B cell (primary cell): ENCODE measurements at regions not wholly inside any gene's neighbourhood (a gene's known extent, or its start where the extent isn't known, plus 50 kb on each side); places are given as distances from the start of the nearest gene placed in this dataset.
"Not testable (repeated sequence)": the region's sequence is repeated elsewhere in the genome, so short reads cannot be mapped to it uniquely, and the experiment has no call there.

ENCODE experiments used
- ATAC-seq: fragments of 200-7000 bp; cut with Tn5 transposase; one replicate; pipeline ENCODE4 v1.10.0; 2021; ENCODE audit warnings: low read depth, mild to moderate bottlenecking, moderate number of reproducible peaks, moderate library complexity
- CTCF ChIA-PET: fragments of 350-600 bp; sonication (Branson Sonifier 250); formaldehyde crosslinking; loops from one replicate; lab custom pipeline; 2021; ENCODE audit warnings: antibody characterized with exemption, inconsistent platforms; lab: Charles Lee
- POLR2A ChIA-PET: fragments of 350-600 bp; sonication (Branson Sonifier 250); formaldehyde crosslinking; loops from one replicate; lab custom pipeline; 2021; ENCODE audit warnings: antibody characterized with exemption; lab: Charles Lee
- DNase-seq: peaks from one replicate; pipeline ENCODE4 v3.0.0; 2013
- H2AFZ ChIP-seq: 2 replicates; pipeline ENCODE4 v1.6.1; 2012; ENCODE audit warnings: mild to moderate bottlenecking, low read depth, low read length; ENCODE audit not compliant: insufficient read depth, poor library complexity, severe bottlenecking
- H3K27ac ChIP-seq, 2 donors: 1 replicate in 1 of 2; 2 replicates in 1 of 2; pipeline ENCODE4 v1.5.1; 2012 to 2013; ENCODE audit warnings: low read length in 2 of 2, mild to moderate bottlenecking in 2 of 2, moderate library complexity in 1 of 2
- H3K27me3 ChIP-seq, 4 experiments: fragments of 200-600 bp in 1 of 4; sonication (generic) in 1 of 4; replicated peaks in 1 of 4; 1 replicate in 2 of 4; 2 replicates in 2 of 4; pipeline versions ENCODE4 v1.6.1 to v1.7.0; 2013 to 2016; ENCODE audit warnings: low read length in 3 of 4, mild to moderate bottlenecking in 2 of 4, mixed read lengths in 1 of 4, moderate library complexity in 1 of 4; ENCODE audit not compliant: insufficient read depth in 4 of 4, control insufficient read depth in 3 of 4; ENCODE audit errors: control extremely low read depth in 1 of 4
- H3K36me3 ChIP-seq, 2 experiments: replicated peaks in 1 of 2; 1 replicate in 1 of 2; 2 replicates in 1 of 2; pipeline versions ENCODE4 v1.6.1 to v1.7.1; 2013; ENCODE audit warnings: low read length in 1 of 2; ENCODE audit not compliant: insufficient read depth in 2 of 2, control insufficient read depth in 1 of 2; ENCODE audit errors: control extremely low read depth in 1 of 2, extremely low read depth in 1 of 2
- H3K4me1 ChIP-seq, 2 donors: fragments of 200-600 bp in 1 of 2; sonication (generic) in 1 of 2; 1 replicate in 1 of 2; 2 replicates in 1 of 2; pipeline versions ENCODE4 v1.5.1 to v1.6.1; 2013 to 2017; ENCODE audit warnings: low read length in 2 of 2; ENCODE audit not compliant: control insufficient read depth in 2 of 2, insufficient read depth in 2 of 2
- H3K4me2 ChIP-seq: replicated peaks from 2 replicates; pipeline ENCODE3; 2012; ENCODE audit warnings: mild to moderate bottlenecking, low read depth, low read length; ENCODE audit not compliant: poor library complexity, severe bottlenecking
- H3K4me3 ChIP-seq, 5 experiments: fragments of 200-600 bp in 1 of 5; sonication (generic) in 1 of 5; 1 replicate in 3 of 5; 2 replicates in 2 of 5; pipeline versions ENCODE4 v1.5.1 to v1.7.0; 2011 to 2016; ENCODE audit warnings: low read length in 4 of 5, mild to moderate bottlenecking in 4 of 5, low read depth in 2 of 5, control low read depth in 1 of 5, moderate library complexity in 1 of 5; ENCODE audit not compliant: insufficient read depth in 1 of 5; ENCODE audit errors: control extremely low read depth in 1 of 5, extremely low read depth in 1 of 5
- H3K79me2 ChIP-seq: fragments of 200-600 bp; sonication (generic); one replicate; pipeline ENCODE4 v1.6.0; 2016; ENCODE audit warnings: low read length; ENCODE audit not compliant: control insufficient read depth, insufficient read depth
- H3K9ac ChIP-seq: fragments of 200-600 bp; sonication (generic); 2 replicates; pipeline ENCODE4 v1.6.1; 2017; ENCODE audit warnings: mild to moderate bottlenecking, low read length, moderate library complexity
- H3K9me3 ChIP-seq, 3 donors: one replicate each; pipeline versions ENCODE4 v1.6.1 to v1.7.1; 2013; ENCODE audit warnings: low read length in 2 of 3; ENCODE audit not compliant: control insufficient read depth in 2 of 3, insufficient read depth in 1 of 3; ENCODE audit errors: control extremely low read depth in 1 of 3
- H4K20me1 ChIP-seq: 2 replicates; pipeline ENCODE4 v1.6.0; 2012; ENCODE audit warnings: mild to moderate bottlenecking, low read length; ENCODE audit not compliant: insufficient read depth, control insufficient read depth, poor library complexity, severe bottlenecking
- H3K27ac Mint-ChIP-seq: one replicate; pipeline ENCODE4 v1.8.0; 2021; ENCODE audit warnings: mixed read lengths
- H3K27me3 Mint-ChIP-seq: one replicate; pipeline ENCODE4 v1.8.0; 2021; ENCODE audit warnings: mixed read lengths
- H3K4me1 Mint-ChIP-seq: one replicate; pipeline ENCODE4 v1.8.0; 2021; ENCODE audit warnings: mixed read lengths
- H3K4me3 Mint-ChIP-seq: one replicate; pipeline ENCODE4 v1.8.0; 2021; ENCODE audit warnings: mixed read lengths
- H3K9me3 Mint-ChIP-seq: one replicate; pipeline ENCODE4 v1.8.0; 2022; ENCODE audit warnings: mixed read lengths; ENCODE audit not compliant: insufficient read depth
- EZH2 ChIP-seq: IDR thresholded peaks from 2 replicates; pipeline ENCODE4 v1.6.1; 2012; ENCODE audit warnings: borderline replicate concordance, low read depth, mild to moderate bottlenecking, moderate library complexity, low read length; ENCODE audit not compliant: insufficient read depth, poor library complexity, severe bottlenecking
- WGBS: methylation state at CpG from one replicate; pipeline ENCODE4 v1.1.5; 2013; ENCODE audit warnings: missing lambda C conversion rate; ENCODE audit not compliant: insufficient coverage; 5-methylcytosine and 5-hydroxymethylcytosine counted together
- intact Hi-C: fragments of 100-400 bp; cut with micrococcal nuclease; formaldehyde crosslinking; loops from one replicate; pipeline ENCODE4 v1.10.0; 2022
- TF ChIP-seq, protein P1 (sequence below): fragments of 200-600 bp; IDR thresholded peaks from one replicate; pipeline ENCODE4 v1.8.0; 2022; ENCODE audit warnings: antibody characterized with exemption, mild to moderate bottlenecking

DNA sequence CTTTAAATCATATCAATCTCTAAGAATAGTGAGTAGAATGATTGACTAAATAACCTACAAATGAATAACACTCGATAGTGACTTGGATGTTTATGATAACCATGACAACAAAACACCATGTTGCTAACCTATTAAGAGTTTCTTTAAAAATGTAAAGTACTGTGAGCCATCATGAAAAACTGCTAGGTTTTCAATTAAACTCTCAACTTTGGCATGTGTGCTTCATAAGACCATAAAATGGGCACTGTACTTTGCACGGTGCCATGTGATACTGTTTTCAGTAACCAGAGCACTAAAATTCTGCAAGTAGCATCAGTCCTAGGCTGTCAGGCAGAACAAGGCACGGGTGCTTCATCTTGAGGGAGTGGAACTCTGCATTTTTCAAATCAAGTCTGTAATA, 96.2 kb upstream of the TRIM77 start:
- H4K20me1 ChIP-seq = no peaks in the 10 kb centered on the region
- Mint-ChIP-seq H3K4me1 (no peaks in the 10 kb centered on the region), H3K4me3 (no peak overlapping the region), H3K27ac (no peak overlapping the region), H3K9me3 (no peaks in the 10 kb centered on the region), H3K27me3 (no peaks in the 10 kb centered on the region)
- ATAC-seq = no peak
- ChIA-PET POLR2A (no interaction called here), CTCF (no interaction called here)
- no peak overlapping the region for H3K4me3 ChIP-seq
- no peaks in the 10 kb centered on the region for H3K9me3 ChIP-seq
- intact Hi-C loops = no loop called here
- no peaks in the 10 kb centered on the region for H3K36me3 ChIP-seq
- no peak for DNase-seq
- no peaks in the 10 kb centered on the region for H3K79me2 ChIP-seq
- WGBS = no CpG with 5 or more reads among the region's 3 CpGs
- H3K4me2 ChIP-seq = no peak overlapping the region
- no peak overlapping the region for H3K27ac ChIP-seq
- no peaks in the 10 kb centered on the region for H3K27me3 ChIP-seq
- H2AFZ ChIP-seq = no peak overlapping the region
- peaks cover 4 to 6% of the 10 kb centered on the region in 2 donors for H3K4me1 ChIP-seq
- no peak for TF ChIP-seq EZH2
- TF ChIP-seq, protein P1, sequence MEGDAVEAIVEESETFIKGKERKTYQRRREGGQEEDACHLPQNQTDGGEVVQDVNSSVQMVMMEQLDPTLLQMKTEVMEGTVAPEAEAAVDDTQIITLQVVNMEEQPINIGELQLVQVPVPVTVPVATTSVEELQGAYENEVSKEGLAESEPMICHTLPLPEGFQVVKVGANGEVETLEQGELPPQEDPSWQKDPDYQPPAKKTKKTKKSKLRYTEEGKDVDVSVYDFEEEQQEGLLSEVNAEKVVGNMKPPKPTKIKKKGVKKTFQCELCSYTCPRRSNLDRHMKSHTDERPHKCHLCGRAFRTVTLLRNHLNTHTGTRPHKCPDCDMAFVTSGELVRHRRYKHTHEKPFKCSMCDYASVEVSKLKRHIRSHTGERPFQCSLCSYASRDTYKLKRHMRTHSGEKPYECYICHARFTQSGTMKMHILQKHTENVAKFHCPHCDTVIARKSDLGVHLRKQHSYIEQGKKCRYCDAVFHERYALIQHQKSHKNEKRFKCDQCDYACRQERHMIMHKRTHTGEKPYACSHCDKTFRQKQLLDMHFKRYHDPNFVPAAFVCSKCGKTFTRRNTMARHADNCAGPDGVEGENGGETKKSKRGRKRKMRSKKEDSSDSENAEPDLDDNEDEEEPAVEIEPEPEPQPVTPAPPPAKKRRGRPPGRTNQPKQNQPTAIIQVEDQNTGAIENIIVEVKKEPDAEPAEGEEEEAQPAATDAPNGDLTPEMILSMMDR = no peak
- no peak overlapping the region for H3K9ac ChIP-seq

DNA sequence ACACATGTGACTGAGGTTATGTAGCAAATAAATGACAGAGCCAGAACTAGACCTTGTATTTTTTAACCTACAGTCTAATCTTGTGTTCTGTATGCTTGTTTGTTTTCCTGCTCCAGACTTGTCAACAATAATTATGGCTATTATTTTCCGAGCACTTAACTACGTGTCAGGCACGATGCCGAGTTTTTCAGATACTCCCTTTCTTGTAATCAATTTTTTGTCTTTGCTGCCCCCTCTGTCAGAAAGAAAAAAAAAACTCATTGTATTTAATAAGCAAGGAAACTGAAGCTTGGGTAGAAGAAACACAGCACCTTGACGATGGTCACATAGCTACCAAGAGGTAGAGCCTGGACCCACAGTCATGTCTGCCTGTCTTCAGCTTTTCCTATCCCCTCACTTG, 95.7 kb upstream of the TRIM77 start:
- POLR2A ChIA-PET, ATAC-seq, DNase-seq, H3K36me3 ChIP-seq, H3K79me2 ChIP-seq, H3K9ac ChIP-seq, H3K4me1 ChIP-seq, CTCF ChIA-PET, H3K4me2 ChIP-seq, H3K9me3 Mint-ChIP-seq, H3K9me3 ChIP-seq, intact Hi-C loops, H4K20me1 ChIP-seq, H3K27me3 ChIP-seq, H3K4me3 Mint-ChIP-seq, H2AFZ ChIP-seq, H3K4me1 Mint-ChIP-seq, H3K27me3 Mint-ChIP-seq, H3K4me3 ChIP-seq, H3K27ac Mint-ChIP-seq, H3K27ac ChIP-seq: not testable (repeated sequence)
- no CpG with 5 or more reads among the region's 5 CpGs for WGBS

DNA sequence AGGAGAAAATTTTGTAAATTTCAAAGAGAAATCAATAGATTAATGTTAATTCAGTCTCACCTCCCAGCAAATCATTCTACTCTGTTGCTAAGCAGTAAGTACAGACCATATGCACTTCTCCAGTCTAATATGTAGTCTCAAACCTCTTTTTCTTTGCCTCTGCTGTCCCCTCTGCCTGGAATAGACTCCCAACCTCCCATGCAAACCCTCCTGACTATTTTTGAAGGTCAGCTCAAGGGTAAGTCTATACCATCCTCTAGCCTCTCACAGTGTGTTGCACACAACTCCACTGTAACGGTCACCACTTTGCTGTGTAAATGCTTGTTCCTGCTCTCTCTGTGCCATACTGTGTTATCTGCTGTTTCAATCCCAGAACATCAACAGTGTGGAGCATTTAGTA, 94.5 kb upstream of the TRIM77 start:
- H4K20me1 ChIP-seq, H3K4me2 ChIP-seq, ATAC-seq, H3K4me3 ChIP-seq, DNase-seq, H3K27ac ChIP-seq, H3K27me3 ChIP-seq, POLR2A ChIA-PET, H3K4me3 Mint-ChIP-seq, H3K36me3 ChIP-seq, H3K9ac ChIP-seq, H3K79me2 ChIP-seq, H3K9me3 ChIP-seq, intact Hi-C loops, H3K4me1 Mint-ChIP-seq, H3K4me1 ChIP-seq, H3K27me3 Mint-ChIP-seq, H3K9me3 Mint-ChIP-seq, H3K27ac Mint-ChIP-seq, CTCF ChIA-PET, H2AFZ ChIP-seq: not testable (repeated sequence)
- WGBS = no CpG with 5 or more reads among the region's 1 CpG
